RCC 7860 (cell line): ENCODE measurements at regions not wholly inside any gene's neighbourhood (a gene's known extent, or its start where the extent isn't known, plus 50 kb on each side); places are given as distances from the start of the nearest gene placed in this dataset.

Experiments
- DNase-seq: peaks from one replicate; pipeline ENCODE4 v3.0.0-alpha.2; 2015; ENCODE audit warnings: low spot score
- FAIRE-seq: peaks from 2 replicates; lab custom pipeline; 2012; peaks lifted over from hg19 to GRCh38; lab: Jason Lieb, UNC

DNA sequence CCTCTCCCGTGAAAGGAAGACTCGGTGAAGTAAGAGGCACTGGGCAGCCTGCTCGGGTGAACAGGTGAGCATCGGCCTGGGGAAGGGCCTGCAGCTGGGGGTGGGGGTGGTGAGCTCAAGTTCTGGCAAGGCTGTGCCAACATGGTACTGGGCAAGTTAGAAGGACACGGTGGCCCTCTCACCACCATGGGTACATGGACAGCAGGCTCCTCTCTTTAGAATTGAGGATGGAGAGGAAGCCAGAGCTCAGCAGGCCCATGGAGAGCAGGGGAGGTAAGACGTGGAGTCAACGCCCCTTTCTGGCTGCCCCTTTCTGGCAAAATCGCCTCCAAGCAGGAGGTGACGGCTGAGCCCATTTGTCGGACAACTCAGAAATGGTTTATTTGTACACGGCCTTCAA lies 135.6 kb downstream of the ANKRD60 start:
- FAIRE-seq, result no peak
- no peak for DNase-seq

DNA sequence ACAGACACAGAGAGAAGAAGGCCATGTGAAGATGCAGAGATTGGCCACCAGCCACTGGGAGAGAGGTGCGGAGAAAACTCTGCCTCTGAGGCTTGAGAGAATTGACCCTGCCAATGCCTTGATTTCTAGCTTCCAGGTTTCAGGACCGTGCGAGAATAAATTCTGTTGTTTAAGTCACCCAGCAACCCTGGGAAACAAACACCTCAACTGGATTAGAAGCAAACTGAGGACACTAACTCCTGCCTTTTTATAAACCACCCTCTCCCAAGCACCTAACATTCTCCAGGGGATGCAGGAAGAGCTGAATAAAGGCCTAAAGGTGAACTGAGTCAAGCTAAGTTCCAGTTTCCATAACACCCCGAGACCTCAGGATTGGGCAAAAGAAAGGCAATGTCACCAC lies 136.1 kb downstream of the ANKRD60 start:
- no peak for DNase-seq
- FAIRE-seq, result no peak

DNA sequence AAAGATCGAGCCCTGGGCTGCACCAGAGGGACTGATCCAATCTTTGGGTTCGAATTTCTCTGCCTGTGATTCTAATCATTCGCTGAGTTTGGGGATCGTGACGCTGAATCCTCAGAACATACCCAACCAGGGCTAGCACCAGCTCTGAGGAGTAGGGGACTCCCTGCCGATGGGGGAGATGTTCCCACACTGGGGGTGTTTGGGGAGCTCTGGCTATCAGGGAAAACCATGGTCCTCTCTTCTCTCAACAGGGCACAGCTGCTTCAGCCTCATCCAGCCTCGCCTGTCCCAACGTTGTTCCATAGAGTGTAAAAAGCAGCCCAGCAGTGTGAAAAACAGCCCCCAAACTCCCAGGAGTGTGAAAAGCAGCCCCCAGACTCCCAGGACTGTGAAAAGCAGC lies 136.6 kb downstream of the ANKRD60 start:
- no peak for DNase-seq
- no peak for FAIRE-seq

DNA sequence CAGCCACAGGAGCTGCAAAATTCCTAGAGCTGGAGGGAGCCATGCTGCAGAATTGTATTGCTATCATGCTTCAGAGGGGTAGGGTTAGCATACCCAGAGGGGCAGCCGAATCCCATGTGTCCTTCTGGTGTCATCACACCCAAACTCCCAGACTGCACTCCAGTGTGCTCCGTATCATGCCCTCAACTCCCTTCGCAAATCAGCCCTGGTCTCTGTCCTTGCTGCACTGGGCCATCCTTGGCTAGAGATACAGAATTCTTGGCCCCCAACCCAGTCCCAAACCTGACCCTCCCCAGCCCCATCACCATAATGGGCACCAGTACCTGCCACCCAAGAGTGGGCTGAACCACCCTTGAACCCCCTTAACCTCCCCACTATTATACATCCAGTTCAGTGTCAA lies 138.3 kb downstream of the ANKRD60 start:
- no peak for DNase-seq

DNA sequence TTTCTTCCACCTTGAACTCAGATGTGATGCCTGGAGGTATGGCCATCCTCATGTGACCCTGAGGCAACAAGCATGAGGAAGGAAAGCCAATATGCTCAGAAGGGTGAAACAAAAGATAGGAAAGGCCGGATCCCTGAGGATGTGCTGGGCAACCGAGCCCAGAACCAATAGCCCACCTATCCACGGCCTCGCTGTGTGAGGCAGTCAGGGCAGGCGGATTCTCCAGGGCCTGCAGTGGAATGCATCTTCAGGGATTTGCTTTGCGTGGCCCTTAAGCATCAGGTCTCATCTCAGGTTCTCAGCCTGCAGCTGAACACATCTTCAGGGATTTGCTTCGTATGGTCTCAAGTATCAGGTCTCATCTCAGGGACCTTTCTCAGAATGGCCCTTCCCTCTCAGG lies 139.8 kb downstream of the ANKRD60 start:
- DNase-seq (no peak), FAIRE-seq (no peak)

More for the DNA sequence above, 138.3 kb downstream of the ANKRD60 start:
- FAIRE-seq, result no peak

DNA sequence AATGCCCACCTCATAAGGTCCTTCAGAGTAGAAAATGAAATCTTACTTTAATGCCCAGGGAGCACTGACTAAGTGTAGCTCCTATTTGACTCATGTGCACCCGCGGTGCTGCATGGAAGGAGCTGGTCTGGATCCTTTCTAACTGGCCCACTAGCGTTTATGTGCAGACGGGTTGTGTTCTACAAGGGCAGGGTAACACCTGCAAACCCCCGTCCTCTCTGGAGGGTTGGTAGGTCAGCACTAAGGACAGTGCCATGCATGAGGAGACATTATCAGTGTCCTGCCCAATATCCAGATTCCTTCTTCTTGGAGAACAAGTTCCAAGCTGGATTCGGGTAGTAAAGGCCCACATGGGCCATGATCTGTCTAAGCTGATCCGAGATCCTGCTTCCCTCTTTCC lies 140.3 kb downstream of the ANKRD60 start:
- FAIRE-seq, result no peak
- DNase-seq, result no peak

DNA sequence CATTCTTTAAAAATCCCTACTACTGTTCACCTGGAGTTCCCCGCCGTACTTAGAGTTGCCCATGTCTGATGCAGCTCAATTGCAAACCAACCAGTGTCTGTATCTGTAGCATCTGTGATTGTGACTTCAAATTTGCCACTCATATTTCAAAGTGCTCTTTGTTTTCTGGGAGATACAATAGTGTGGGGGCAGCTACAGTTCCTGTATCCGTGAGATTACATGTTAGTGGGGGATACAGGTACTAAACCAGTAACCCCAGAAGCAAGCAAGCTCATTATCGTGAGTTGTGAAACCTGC lies 140.9 kb downstream of the ANKRD60 start:
- no peak for DNase-seq
- FAIRE-seq, result no peak

DNA sequence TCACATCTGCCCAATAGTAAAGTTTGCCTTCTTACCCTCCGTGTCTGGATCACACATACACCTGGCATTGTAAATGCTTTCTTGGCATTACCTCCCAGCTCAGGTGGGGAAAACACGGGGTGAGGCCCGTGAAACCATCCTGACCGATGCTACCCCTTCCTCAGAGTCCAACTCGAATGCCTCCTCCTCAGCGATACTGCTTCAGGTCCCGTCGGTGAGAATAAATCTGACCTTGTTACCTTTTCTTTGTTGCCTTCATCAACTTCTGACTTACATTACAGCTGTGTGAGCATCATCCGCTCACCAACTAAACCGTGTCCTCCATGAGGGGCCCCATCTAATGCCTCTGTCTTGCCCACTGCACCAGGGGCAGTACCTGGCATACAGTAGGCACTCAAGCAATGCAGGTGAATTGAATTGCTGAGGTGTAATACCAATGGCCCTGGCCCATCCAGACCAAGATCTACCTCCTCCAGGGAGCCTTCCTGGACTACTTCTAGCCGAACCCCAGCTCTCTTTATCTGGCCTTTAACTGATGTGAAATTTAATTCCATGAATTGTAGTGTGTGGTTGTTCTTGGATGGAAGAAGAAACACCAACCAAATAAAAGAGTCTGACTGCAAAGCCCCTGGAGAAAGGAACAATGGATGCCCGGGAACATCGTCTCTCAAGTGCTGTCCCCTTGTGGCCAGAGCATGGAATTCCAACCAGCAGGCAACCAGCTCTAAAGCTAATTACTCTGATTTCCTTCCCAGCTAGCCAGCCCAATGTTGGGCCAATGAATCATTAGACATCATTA lies 141.5 kb downstream of the ANKRD60 start:
- peak; percentile 59 for FAIRE-seq
- peak; percentile 74 for DNase-seq

DNA sequence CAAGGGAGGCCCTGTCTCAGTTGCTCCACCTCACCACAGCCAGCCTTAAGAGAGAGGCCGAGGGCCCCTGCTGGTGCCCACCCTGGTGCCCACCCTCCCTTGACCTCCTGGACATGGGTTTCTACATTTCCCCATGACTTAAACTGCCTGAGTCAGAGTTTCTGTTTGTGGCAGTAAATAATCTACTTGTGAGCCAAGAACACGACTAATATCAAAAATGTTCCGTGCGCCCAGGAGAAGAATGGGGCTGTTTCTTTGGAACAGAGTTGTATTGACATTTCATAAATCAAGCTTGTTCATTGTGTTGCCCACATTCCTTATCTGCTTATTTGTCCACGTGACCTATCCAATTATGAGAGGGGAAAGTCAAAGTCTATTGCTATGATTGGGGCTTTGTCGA lies 143.5 kb downstream of the ANKRD60 start:
- DNase-seq (peak; percentile 58), FAIRE-seq (no peak)

DNA sequence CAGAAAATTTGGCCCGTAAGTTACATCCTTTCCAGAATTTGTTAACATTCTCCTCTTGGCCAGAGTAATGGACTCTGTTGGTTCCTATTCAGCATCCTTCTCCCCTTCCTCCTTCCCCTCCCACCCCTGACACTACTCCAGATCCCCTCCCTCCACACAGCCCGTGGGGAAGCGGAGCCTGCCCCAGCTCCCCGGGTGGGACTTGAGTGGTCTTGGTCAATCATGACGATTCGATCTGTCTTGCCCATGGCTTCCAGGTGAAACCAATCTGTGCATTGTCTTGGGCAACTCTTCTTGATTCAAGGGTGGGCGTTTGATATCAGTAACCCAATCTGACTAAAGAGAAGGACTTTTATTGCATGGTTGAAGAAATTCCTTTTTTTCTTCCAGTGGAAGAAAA lies 143.9 kb downstream of the ANKRD60 start:
- FAIRE-seq (no peak), DNase-seq (no peak)

DNA sequence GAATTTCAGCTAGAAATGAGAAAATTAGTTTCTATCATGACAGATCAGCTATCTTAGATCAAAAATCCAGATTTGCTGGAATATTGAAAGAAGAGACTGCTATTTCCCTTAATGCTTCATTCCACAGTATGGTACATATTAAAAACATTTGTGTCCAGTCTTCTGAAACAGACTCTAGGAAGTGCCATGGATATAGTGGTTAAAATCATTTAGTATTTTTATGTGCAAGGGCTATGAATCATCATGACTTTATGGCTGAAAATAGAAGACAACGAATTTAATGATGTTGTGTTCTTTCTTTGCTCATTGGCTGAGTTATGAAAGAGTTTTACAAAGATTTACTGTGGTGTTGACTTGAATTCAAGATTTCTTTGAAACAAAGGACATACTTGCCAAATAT lies 146.6 kb downstream of the ANKRD60 start:
- FAIRE-seq, result peak; percentile 92

DNA sequence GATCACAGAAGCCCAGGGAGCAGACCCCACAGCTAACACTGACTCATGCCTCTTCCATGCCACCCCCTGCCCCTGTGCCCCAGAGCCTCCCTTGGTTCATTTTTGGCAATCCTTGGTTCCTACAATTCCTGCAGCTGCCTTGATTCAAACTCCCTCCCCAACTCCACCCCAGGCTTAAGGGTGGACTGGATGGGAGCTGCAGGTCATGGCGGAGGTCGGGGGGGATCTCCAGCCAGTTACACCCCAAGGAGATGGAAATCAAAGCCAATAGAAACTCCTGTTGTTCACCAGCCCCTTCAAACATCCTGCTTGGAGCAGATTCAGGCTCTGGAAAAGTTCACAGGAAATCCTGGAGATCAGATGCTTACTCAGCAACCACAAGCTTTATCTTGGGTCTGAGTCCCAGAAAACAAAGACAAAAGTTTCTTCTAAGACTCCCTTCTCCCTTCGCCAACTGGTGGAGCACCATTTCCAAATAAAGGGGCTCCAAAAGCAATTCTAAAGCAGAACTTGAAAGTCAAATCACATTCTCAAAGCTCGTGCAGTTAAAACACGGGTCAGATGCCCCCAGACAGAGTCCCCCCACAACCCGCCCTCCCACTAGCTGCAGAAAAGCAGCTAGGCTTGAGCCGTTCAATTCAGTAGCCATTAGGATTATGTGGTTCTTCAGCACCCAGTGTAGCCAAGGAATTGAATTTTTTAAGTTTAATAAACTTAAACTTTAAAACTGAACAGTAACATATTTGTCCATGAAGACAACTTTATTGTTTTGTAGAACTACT lies 149.5 kb downstream of the ANKRD60 start:
- FAIRE-seq (peak; percentile 89), DNase-seq (peak; percentile 85)

More for the DNA sequence above, 146.6 kb downstream of the ANKRD60 start:
- DNase-seq, result peak; percentile 72

DNA sequence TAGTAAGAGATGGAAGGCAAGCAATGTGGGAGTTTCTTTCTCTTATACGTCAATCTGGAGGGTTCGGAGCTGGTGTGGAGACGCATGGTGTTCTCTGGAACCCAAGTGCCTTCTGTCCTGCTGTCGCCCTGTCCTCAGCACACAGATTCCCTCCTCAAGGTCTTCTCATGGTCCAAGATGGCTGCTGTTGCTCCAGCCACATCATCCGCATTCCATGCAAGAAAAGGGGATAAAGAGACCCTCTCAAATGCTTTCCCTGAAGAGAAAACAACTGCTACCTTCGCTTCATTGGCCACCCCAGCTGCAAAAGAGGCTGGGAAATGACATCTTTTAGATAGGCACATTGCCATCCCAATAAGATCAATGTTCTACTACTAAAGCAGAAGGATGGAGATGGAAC lies 151.2 kb downstream of the ANKRD60 start:
- no peak for FAIRE-seq

DNA sequence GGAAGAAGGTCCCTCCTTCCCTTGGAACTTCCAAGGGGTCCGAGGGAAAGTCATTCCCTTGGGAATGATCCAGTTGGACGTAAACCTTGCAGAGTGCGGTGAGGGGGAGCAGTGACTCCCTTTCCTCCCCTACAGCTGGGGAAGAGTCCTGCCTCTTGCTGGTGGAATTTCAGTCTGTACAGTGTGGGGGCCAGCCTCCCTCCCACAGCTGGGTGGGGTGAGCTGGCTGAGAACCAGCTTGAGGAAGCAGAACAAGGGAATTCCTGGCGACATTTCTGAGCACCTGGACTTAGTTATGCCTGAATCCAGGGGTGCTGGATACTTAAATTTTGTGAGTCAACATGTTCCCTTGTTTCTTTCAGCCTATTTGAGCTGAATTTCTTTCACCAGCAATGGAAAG lies 152.0 kb downstream of the ANKRD60 start:
- FAIRE-seq (no peak), DNase-seq (no peak)

More for the DNA sequence above, 151.2 kb downstream of the ANKRD60 start:
- no peak for DNase-seq

DNA sequence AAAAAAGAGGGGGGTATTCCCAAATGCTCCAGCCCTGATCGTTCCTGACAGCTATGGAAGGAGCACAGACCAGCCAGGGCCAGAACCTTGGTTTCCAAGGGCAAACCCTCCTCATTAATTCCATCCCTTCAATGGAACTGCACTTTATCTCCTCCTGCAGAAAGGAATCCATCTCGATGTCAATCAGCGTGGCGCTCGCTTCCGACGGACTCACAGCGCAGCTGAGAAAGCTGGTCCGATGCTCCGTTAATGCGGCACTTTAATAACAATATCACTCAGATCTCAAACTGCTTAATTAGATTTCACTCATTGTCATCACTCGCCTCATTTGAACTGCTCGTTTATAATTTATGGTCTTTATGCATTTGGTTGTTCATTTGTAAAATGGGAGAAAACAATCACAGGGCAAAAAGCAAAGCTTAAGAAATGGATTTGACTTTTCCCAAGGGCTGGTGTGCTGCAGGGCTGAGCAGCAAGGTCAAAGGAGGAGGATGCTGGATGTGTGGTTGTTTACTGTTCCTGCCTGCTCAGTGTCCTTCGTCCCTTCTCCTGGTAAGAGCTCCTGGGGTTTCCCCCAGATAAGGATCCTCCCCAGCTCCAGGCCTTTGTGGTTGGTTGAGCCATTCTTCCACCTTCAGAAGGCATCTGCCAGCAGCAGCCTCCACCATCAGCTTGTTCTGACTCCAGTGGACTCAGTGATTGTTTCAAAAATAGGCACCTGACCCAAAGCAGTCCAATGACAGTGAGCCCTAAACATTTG lies 152.7 kb downstream of the ANKRD60 start:
- DNase-seq (peak; percentile 55), FAIRE-seq (no peak)

DNA sequence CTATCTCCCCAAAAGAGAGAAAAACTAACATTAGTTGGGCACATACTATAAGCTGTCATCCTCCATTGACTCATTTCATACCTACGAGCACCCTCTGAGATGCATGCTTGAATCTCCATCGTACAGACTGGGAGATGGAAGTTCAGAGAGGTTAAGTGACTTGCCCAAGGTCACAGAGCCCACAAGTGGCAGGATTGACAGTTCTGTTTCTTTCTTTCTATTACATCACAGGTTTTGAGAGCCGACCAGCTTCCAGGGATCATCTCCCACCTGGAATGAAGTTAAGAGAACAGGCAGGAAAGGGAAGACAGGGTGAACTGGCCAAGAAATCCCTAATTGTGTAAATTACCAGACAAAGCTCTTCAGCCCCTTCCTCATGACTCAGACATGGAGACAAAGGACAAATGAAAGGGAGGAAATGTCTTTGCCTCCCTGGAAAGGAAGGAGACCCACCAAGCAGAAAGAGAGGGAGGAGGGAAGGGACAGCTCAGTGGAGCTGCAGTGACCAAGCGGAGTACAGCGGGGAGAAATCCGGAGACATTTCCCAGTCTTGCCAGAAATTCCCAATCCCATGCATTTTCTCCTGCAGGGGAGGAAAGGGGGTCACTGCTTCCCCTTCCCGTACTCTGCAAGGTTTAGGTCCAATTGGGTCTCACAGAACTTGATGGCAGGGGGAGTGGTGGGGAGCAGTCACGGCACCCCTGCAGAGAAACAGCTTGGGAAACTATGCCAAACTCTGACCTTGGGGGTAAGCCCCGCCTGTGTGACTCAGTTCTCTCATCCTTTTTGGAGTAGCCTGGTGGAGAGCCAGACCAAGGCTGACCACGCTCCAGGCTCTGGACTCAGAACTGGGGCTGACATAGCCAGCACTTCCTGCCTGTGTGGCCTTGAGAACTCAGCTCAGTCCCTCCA lies 154.3 kb downstream of the ANKRD60 start:
- DNase-seq, result peak; percentile 72

DNA sequence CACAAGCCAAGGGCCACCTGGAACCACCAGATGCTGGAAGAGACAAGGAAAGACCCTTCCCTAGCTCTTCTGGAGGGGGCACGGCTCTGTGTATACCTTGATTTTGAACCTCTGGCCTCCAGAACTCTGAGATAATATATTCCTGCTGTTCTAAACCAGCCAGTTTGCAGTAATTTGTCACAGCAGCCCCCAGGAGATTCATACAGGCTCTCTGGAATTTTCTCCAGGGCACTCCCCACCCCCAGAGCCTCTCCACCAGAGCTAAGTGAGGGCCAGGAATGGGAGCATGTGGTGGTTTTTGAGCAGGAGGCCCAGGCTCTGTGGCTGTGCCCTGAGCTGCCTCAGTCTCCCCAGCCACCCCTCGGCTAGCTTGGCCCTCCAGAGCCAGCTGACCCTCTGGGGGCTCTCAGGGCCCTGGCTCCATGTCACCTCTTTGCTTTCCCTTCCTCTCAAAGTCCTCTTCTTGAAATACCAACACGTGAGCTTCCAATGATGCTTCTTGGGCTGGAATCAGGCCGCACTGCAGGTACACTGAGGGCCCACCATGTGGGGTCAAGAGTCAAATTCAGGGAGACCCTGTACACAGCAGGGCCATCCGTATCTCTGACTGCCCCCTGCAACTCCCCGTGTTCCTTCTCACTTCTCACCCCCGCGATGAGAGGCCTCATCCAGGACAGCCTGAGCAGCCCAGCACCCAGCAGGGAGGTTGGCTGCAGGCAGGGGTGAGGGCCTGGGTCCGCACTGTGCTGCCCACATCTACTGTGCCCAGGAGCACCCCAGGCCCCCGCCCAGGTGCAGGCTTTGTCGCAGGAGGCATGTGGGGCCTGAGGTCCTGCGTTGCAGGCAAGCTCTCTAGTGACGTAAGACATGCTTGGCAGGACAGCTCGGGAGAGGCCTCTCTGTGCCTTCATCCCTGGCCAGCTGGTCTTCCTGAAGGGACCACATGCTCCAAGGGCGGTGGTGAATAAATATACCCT lies 155.5 kb downstream of the ANKRD60 start:
- FAIRE-seq (no peak), DNase-seq (no peak)

More for the DNA sequence above, 154.3 kb downstream of the ANKRD60 start:
- peak; percentile 67 for FAIRE-seq

DNA sequence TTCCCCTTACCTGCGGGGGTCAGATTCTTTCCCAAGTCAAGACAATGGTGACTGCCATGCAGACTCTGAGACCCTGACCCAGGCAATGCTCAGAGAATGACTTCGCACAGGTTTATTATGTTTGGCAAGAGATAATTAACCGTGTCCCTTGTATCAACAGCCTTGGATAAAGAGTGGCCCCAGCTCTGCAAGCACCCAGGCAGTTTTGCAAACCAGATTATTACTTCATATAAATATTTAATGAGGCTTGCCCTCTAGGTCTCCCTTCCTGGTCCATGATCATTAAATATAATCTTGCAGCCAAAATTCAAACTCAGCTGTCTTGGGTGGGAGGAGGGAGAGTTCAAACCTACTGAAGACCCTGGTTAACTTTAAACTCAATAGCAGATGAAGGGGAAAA lies 156.5 kb downstream of the ANKRD60 start:
- FAIRE-seq (no peak), DNase-seq (no peak)

DNA sequence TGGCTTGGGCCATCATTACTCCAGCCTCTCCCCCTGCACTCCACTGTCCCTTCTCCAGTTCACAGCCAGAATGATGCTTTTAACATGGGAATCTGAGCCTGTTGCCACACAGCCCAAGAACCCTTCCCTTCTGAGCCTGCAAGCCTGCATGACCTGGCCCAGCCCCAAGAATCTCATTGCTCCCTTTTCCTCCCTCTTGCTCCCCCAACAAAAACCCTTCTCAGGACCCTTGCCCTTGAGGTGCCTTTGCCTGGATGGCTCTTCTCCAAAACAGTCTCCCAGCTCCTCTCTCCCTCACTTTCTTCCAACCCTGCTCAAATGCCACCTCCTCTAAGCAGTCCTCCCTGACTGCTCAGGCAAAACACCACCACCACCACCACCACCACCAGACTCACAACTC lies 157.2 kb downstream of the ANKRD60 start:
- DNase-seq (no peak), FAIRE-seq (no peak)
